ENCODE measurements at regions not wholly inside any gene's neighbourhood (a gene's known extent, or its start where the extent isn't known, plus 50 kb on each side); places are given as distances from the start of the nearest gene placed in this dataset.

DNA sequence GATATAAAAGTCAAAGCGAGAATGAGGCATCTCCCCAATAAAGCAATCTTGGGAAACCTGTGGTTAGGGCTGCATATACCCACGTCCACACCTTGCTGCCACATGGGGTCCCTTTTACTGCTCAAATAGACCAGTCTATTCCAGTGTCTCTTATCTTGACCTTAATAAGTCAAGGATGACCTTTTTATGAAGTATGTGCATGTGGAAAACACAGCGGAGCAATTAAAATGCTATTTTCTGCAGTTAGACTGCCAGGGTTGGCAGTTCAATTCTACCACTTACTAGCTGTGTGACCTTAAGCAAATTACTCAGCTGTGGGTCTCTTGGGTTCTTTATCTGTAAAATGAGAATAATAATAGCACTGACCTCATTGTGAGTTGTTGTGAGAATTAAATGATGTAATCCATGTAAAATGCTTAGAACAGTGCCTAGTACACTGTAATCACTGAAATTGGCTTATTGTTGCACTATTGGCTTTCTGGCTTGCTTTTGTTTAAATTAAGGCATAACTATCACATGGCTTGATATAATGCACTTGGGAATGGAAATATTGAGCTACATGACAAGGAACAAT is 67.8 kb upstream of the HSPB3 start:
- DNase-seq (ENCODE audit: extremely low read depth in 1 of 4, low spot score in 3 of 4) (no peak), FAIRE-seq (no peak), ATAC-seq (no peak)
- no peaks in the 10 kb centered on the region for H3K9me3 ChIP-seq (replicated peaks; ENCODE audit: control insufficient read depth, insufficient read depth, low read depth, low read length)
- H3K4me1 ChIP-seq (replicated peaks in 1 of 2; ENCODE audit: control insufficient read depth in 2 of 2, insufficient read depth in 2 of 2, low read length in 2 of 2): peaks cover 0 to 55% of the 10 kb centered on the region in 2 experiments; a peak in 4 of 5 replicates
- CTCF ChIA-PET (ENCODE audit: low intra/inter-chr PET ratio): no interaction called here
- H3K4me2 ChIP-seq (ENCODE audit: insufficient read depth, low read length): no peak overlapping the region
- POLR2A ChIA-PET: interaction anchor here (0.6 to 0.7 kb wide), 2 partner anchors 74 to 87 kb away, joined by 3 read pairs; no protein-coding TSS in a partner anchor
- no peak overlapping the region for H3K9ac ChIP-seq (ENCODE audit: insufficient read depth in 1 of 2, low read depth in 2 of 2, low read length in 2 of 2)
- H4K20me1 ChIP-seq (replicated peaks; ENCODE audit: control insufficient read depth, insufficient read depth, low read length): no peaks in the 10 kb centered on the region
- H3K27ac ChIP-seq (ENCODE audit: extremely low read depth, low read depth, low read length): peak overlapping the region; percentile 37
- WGBS (ENCODE audit: insufficient coverage, low coverage, missing lambda C conversion rate): 76% methylated on average over 3 of the region's 3 CpGs
- intact Hi-C loops (cut with micrococcal nuclease) (no loop called here), in situ Hi-C loops (cut with MboI) (no loop called here)
- no peaks in the 10 kb centered on the region for H3K27me3 ChIP-seq (ENCODE audit: control insufficient read depth in 2 of 2, insufficient read depth in 2 of 2, low read length in 2 of 2)
- H3K9me1 ChIP-seq (ENCODE audit: control insufficient read depth, insufficient read depth, low read length): no peaks in the 10 kb centered on the region
- no peak overlapping the region for H2AFZ ChIP-seq (ENCODE audit: low read depth, low read length)
- BruUV-seq (replicated peaks): no TSS peak
- peaks cover 79% of the 10 kb centered on the region for H3K79me2 ChIP-seq (ENCODE audit: control insufficient read depth, insufficient read depth, low read length)
- H3K36me3 ChIP-seq (ENCODE audit: control insufficient read depth, insufficient read depth, low read length): peaks cover 33% of the 10 kb centered on the region
- H3K4me3 ChIP-seq: no peak overlapping the region
- TF ChIP-seq, protein P1, sequence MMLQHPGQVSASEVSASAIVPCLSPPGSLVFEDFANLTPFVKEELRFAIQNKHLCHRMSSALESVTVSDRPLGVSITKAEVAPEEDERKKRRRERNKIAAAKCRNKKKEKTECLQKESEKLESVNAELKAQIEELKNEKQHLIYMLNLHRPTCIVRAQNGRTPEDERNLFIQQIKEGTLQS (IDR thresholded peaks at IDR 0.05): peak; percentile 73; the same call in 1 of the 2 replicates
- TF ChIP-seq, protein P1 (CRISPR knock-in tag; conservative IDR thresholded peaks at IDR 0.05): no peak
- TF ChIP-seq, protein P2, sequence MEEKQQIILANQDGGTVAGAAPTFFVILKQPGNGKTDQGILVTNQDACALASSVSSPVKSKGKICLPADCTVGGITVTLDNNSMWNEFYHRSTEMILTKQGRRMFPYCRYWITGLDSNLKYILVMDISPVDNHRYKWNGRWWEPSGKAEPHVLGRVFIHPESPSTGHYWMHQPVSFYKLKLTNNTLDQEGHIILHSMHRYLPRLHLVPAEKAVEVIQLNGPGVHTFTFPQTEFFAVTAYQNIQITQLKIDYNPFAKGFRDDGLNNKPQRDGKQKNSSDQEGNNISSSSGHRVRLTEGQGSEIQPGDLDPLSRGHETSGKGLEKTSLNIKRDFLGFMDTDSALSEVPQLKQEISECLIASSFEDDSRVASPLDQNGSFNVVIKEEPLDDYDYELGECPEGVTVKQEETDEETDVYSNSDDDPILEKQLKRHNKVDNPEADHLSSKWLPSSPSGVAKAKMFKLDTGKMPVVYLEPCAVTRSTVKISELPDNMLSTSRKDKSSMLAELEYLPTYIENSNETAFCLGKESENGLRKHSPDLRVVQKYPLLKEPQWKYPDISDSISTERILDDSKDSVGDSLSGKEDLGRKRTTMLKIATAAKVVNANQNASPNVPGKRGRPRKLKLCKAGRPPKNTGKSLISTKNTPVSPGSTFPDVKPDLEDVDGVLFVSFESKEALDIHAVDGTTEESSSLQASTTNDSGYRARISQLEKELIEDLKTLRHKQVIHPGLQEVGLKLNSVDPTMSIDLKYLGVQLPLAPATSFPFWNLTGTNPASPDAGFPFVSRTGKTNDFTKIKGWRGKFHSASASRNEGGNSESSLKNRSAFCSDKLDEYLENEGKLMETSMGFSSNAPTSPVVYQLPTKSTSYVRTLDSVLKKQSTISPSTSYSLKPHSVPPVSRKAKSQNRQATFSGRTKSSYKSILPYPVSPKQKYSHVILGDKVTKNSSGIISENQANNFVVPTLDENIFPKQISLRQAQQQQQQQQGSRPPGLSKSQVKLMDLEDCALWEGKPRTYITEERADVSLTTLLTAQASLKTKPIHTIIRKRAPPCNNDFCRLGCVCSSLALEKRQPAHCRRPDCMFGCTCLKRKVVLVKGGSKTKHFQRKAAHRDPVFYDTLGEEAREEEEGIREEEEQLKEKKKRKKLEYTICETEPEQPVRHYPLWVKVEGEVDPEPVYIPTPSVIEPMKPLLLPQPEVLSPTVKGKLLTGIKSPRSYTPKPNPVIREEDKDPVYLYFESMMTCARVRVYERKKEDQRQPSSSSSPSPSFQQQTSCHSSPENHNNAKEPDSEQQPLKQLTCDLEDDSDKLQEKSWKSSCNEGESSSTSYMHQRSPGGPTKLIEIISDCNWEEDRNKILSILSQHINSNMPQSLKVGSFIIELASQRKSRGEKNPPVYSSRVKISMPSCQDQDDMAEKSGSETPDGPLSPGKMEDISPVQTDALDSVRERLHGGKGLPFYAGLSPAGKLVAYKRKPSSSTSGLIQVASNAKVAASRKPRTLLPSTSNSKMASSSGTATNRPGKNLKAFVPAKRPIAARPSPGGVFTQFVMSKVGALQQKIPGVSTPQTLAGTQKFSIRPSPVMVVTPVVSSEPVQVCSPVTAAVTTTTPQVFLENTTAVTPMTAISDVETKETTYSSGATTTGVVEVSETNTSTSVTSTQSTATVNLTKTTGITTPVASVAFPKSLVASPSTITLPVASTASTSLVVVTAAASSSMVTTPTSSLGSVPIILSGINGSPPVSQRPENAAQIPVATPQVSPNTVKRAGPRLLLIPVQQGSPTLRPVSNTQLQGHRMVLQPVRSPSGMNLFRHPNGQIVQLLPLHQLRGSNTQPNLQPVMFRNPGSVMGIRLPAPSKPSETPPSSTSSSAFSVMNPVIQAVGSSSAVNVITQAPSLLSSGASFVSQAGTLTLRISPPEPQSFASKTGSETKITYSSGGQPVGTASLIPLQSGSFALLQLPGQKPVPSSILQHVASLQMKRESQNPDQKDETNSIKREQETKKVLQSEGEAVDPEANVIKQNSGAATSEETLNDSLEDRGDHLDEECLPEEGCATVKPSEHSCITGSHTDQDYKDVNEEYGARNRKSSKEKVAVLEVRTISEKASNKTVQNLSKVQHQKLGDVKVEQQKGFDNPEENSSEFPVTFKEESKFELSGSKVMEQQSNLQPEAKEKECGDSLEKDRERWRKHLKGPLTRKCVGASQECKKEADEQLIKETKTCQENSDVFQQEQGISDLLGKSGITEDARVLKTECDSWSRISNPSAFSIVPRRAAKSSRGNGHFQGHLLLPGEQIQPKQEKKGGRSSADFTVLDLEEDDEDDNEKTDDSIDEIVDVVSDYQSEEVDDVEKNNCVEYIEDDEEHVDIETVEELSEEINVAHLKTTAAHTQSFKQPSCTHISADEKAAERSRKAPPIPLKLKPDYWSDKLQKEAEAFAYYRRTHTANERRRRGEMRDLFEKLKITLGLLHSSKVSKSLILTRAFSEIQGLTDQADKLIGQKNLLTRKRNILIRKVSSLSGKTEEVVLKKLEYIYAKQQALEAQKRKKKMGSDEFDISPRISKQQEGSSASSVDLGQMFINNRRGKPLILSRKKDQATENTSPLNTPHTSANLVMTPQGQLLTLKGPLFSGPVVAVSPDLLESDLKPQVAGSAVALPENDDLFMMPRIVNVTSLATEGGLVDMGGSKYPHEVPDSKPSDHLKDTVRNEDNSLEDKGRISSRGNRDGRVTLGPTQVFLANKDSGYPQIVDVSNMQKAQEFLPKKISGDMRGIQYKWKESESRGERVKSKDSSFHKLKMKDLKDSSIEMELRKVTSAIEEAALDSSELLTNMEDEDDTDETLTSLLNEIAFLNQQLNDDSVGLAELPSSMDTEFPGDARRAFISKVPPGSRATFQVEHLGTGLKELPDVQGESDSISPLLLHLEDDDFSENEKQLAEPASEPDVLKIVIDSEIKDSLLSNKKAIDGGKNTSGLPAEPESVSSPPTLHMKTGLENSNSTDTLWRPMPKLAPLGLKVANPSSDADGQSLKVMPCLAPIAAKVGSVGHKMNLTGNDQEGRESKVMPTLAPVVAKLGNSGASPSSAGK (IDR thresholded peaks at IDR 0.05): peak; percentile 14; the same call in 1 of the 2 replicates
- TF ChIP-seq TRIM24 (IDR thresholded peaks at IDR 0.05) (peak in 1 of 2 experiments; percentile 40; a peak in 1 of 4 replicates), DNMT1 (IDR thresholded peaks at IDR 0.05) (no peak), ATF7 (IDR thresholded peaks at IDR 0.05) (peak; percentile 39; the same call in 1 of the 2 replicates), CEBPG (CRISPR knock-in tag; IDR thresholded peaks at IDR 0.05) (peak; percentile 52; the same call in 1 of the 2 replicates), CEBPG (tag; conservative IDR thresholded peaks at IDR 0.05 in 1 of 2, IDR thresholded peaks at IDR 0.05 in 1 of 2) (peak in 1 of 2 experiments; percentile 76; a peak in 2 of 4 replicates)
- TF ChIP-seq, protein P3, sequence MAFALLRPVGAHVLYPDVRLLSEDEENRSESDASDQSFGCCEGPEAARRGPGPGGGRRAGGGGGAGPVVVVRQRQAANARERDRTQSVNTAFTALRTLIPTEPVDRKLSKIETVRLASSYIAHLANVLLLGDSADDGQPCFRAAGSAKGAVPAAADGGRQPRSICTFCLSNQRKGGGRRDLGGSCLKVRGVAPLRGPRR (CRISPR knock-in tag; IDR thresholded peaks at IDR 0.05): no peak
